ENCODE measurements at regions not wholly inside any gene's neighbourhood (a gene's known extent, or its start where the extent isn't known, plus 50 kb on each side); places are given as distances from the start of the nearest gene placed in this dataset.

- no peak overlapping the region for H3K27ac ChIP-seq (ENCODE audit: insufficient read depth, low read depth, low read length, poor library complexity, severe bottlenecking)
- H3K36me3 ChIP-seq (ENCODE audit: control insufficient read depth, insufficient read depth, low read length), result no peaks in the 10 kb centered on the region
- no peaks in the 10 kb centered on the region for H3K4me1 ChIP-seq (ENCODE audit: control insufficient read depth, insufficient read depth, low read length)
- H3K9me3 ChIP-seq (ENCODE audit: control insufficient read depth, low read length), result no peaks in the 10 kb centered on the region
- no peak overlapping the region for H3K4me3 ChIP-seq (ENCODE audit: insufficient read depth, low read depth, low read length)
- WGBS, 2 experiments, result 84 to 85% methylated on average over 10 to 12 of the region's 12 CpGs
- no peaks in the 10 kb centered on the region for H3K27me3 ChIP-seq (ENCODE audit: control insufficient read depth, insufficient read depth, low read length, poor library complexity, severe bottlenecking)
These were observed 447.3 kb downstream of the HS3ST3B1 start for GRCh38 chr17:14748036-14748710.

GRCh38 chr17:14747603-14747950 lies 446.7 kb downstream of the HS3ST3B1 start:
- Histone ChIP-seq H3K4me3 (ENCODE audit: insufficient read depth, low read depth, low read length) (no peak overlapping the region), H3K27ac (ENCODE audit: insufficient read depth, low read depth, low read length, poor library complexity, severe bottlenecking) (no peak overlapping the region), H3K4me1 (ENCODE audit: control insufficient read depth, insufficient read depth, low read length) (no peaks in the 10 kb centered on the region), H3K36me3 (ENCODE audit: control insufficient read depth, insufficient read depth, low read length) (no peaks in the 10 kb centered on the region), H3K27me3 (ENCODE audit: control insufficient read depth, insufficient read depth, low read length, poor library complexity, severe bottlenecking) (no peaks in the 10 kb centered on the region), H3K9me3 (ENCODE audit: control insufficient read depth, low read length) (no peaks in the 10 kb centered on the region)
- 94 to 99% methylated on average over 5 of the region's 5 CpGs for WGBS, 2 experiments

GRCh38 chr17:14746822-14747602 lies 446.1 kb downstream of the HS3ST3B1 start:
- H3K27me3 ChIP-seq (ENCODE audit: control insufficient read depth, insufficient read depth, low read length, poor library complexity, severe bottlenecking), result no peaks in the 10 kb centered on the region
- no peaks in the 10 kb centered on the region for H3K4me1 ChIP-seq (ENCODE audit: control insufficient read depth, insufficient read depth, low read length)
- no peak overlapping the region for H3K27ac ChIP-seq (ENCODE audit: insufficient read depth, low read depth, low read length, poor library complexity, severe bottlenecking)
- no peaks in the 10 kb centered on the region for H3K9me3 ChIP-seq (ENCODE audit: control insufficient read depth, low read length)
- no peak overlapping the region for H3K4me3 ChIP-seq (ENCODE audit: insufficient read depth, low read depth, low read length)
- WGBS, 2 experiments, result 83 to 85% methylated on average over 8 of the region's 8 CpGs
- no peaks in the 10 kb centered on the region for H3K36me3 ChIP-seq (ENCODE audit: control insufficient read depth, insufficient read depth, low read length)

GRCh38 chr17:14745541-14745940 lies 444.7 kb downstream of the HS3ST3B1 start:
- Histone ChIP-seq H3K4me1 (ENCODE audit: control insufficient read depth, insufficient read depth, low read length) (peaks cover 11% of the 10 kb centered on the region), H3K27ac (ENCODE audit: insufficient read depth, low read depth, low read length, poor library complexity, severe bottlenecking) (no peak overlapping the region), H3K4me3 (ENCODE audit: insufficient read depth, low read depth, low read length) (no peak overlapping the region), H3K9me3 (ENCODE audit: control insufficient read depth, low read length) (no peaks in the 10 kb centered on the region), H3K27me3 (ENCODE audit: control insufficient read depth, insufficient read depth, low read length, poor library complexity, severe bottlenecking) (no peaks in the 10 kb centered on the region), H3K36me3 (ENCODE audit: control insufficient read depth, insufficient read depth, low read length) (no peaks in the 10 kb centered on the region)
- WGBS, 2 experiments, result 100% methylated on average over 1 of the region's 1 CpG; no CpG with 5 or more reads in 1 of the 2 experiments

GRCh38 chr17:14744761-14745473 lies 444.0 kb downstream of the HS3ST3B1 start:
- Histone ChIP-seq H3K27ac (ENCODE audit: insufficient read depth, low read depth, low read length, poor library complexity, severe bottlenecking) (no peak overlapping the region), H3K27me3 (ENCODE audit: control insufficient read depth, insufficient read depth, low read length, poor library complexity, severe bottlenecking) (no peaks in the 10 kb centered on the region), H3K4me1 (ENCODE audit: control insufficient read depth, insufficient read depth, low read length) (peaks cover 14% of the 10 kb centered on the region), H3K36me3 (ENCODE audit: control insufficient read depth, insufficient read depth, low read length) (no peaks in the 10 kb centered on the region), H3K4me3 (ENCODE audit: insufficient read depth, low read depth, low read length) (no peak overlapping the region), H3K9me3 (ENCODE audit: control insufficient read depth, low read length) (no peaks in the 10 kb centered on the region)
- WGBS, 2 experiments, result 95 to 96% methylated on average over 4 of the region's 4 CpGs

- Histone ChIP-seq H3K9me3 (ENCODE audit: control insufficient read depth, low read length) (no peaks in the 10 kb centered on the region), H3K4me3 (ENCODE audit: insufficient read depth, low read depth, low read length) (no peak overlapping the region), H3K4me1 (ENCODE audit: control insufficient read depth, insufficient read depth, low read length) (peaks cover 20% of the 10 kb centered on the region), H3K27me3 (ENCODE audit: control insufficient read depth, insufficient read depth, low read length, poor library complexity, severe bottlenecking) (no peaks in the 10 kb centered on the region), H3K36me3 (ENCODE audit: control insufficient read depth, insufficient read depth, low read length) (no peaks in the 10 kb centered on the region), H3K27ac (ENCODE audit: insufficient read depth, low read depth, low read length, poor library complexity, severe bottlenecking) (no peak overlapping the region)
- WGBS, 2 experiments, result 70 to 71% methylated on average over 8 of the region's 8 CpGs
These were observed 440.6 kb downstream of the HS3ST3B1 start for GRCh38 chr17:14741491-14741890.

GRCh38 chr17:14739656-14740431 lies 439.0 kb downstream of the HS3ST3B1 start:
- Histone ChIP-seq H3K4me1 (ENCODE audit: control insufficient read depth, insufficient read depth, low read length) (peaks cover 20% of the 10 kb centered on the region), H3K4me3 (ENCODE audit: insufficient read depth, low read depth, low read length) (no peak overlapping the region), H3K9me3 (ENCODE audit: control insufficient read depth, low read length) (no peaks in the 10 kb centered on the region), H3K27ac (ENCODE audit: insufficient read depth, low read depth, low read length, poor library complexity, severe bottlenecking) (no peak overlapping the region), H3K36me3 (ENCODE audit: control insufficient read depth, insufficient read depth, low read length) (no peaks in the 10 kb centered on the region), H3K27me3 (ENCODE audit: control insufficient read depth, insufficient read depth, low read length, poor library complexity, severe bottlenecking) (no peaks in the 10 kb centered on the region)
- WGBS, 2 experiments, result 88 to 91% methylated on average over 6 of the region's 8 CpGs

- H3K9me3 ChIP-seq (ENCODE audit: control insufficient read depth, low read length), result no peaks in the 10 kb centered on the region
- H3K27me3 ChIP-seq (ENCODE audit: control insufficient read depth, insufficient read depth, low read length, poor library complexity, severe bottlenecking), result no peaks in the 10 kb centered on the region
- WGBS, 2 experiments, result 97 to 99% methylated on average over 6 to 7 of the region's 7 CpGs
- peaks cover 20% of the 10 kb centered on the region for H3K4me1 ChIP-seq (ENCODE audit: control insufficient read depth, insufficient read depth, low read length)
- no peak overlapping the region for H3K27ac ChIP-seq (ENCODE audit: insufficient read depth, low read depth, low read length, poor library complexity, severe bottlenecking)
- H3K36me3 ChIP-seq (ENCODE audit: control insufficient read depth, insufficient read depth, low read length), result no peaks in the 10 kb centered on the region
- H3K4me3 ChIP-seq (ENCODE audit: insufficient read depth, low read depth, low read length), result no peak overlapping the region
These were observed 437.7 kb downstream of the HS3ST3B1 start for GRCh38 chr17:14738652-14738988.

- no peak overlapping the region for H3K4me3 ChIP-seq (ENCODE audit: insufficient read depth, low read depth, low read length)
- no peaks in the 10 kb centered on the region for H3K27me3 ChIP-seq (ENCODE audit: control insufficient read depth, insufficient read depth, low read length, poor library complexity, severe bottlenecking)
These were observed 437.2 kb downstream of the HS3ST3B1 start for GRCh38 chr17:14737984-14738651.

More at GRCh38 chr17:14737984-14738651, 437.2 kb downstream of the HS3ST3B1 start:
- H3K27ac ChIP-seq (ENCODE audit: insufficient read depth, low read depth, low read length, poor library complexity, severe bottlenecking), result no peak overlapping the region
- H3K4me1 ChIP-seq (ENCODE audit: control insufficient read depth, insufficient read depth, low read length), result peaks cover 20% of the 10 kb centered on the region
- H3K36me3 ChIP-seq (ENCODE audit: control insufficient read depth, insufficient read depth, low read length), result no peaks in the 10 kb centered on the region
- 58 to 75% methylated on average over 11 to 12 of the region's 12 CpGs for WGBS, 2 experiments
- no peaks in the 10 kb centered on the region for H3K9me3 ChIP-seq (ENCODE audit: control insufficient read depth, low read length)

All from ectodermal cell (in vitro differentiated cells).